GM18507 (cell line): ENCODE measurements at regions not wholly inside any gene's neighbourhood (a gene's known extent, or its start where the extent isn't known, plus 50 kb on each side); places are given as distances from the start of the nearest gene placed in this dataset.
"Not testable (repeated sequence)": the region's sequence is repeated elsewhere in the genome, so short reads cannot be mapped to it uniquely, and the experiment has no call there.

Experiments
- DNase-seq: peaks from one replicate; pipeline ENCODE4 v3.0.0; 2011; ENCODE audit warnings: low read depth; ENCODE audit not compliant: insufficient read length; ENCODE audit errors: extremely low spot score
- FAIRE-seq: peaks from 2 replicates; lab custom pipeline; 2011; peaks lifted over from hg19 to GRCh38; lab: Jason Lieb, UNC

DNA sequence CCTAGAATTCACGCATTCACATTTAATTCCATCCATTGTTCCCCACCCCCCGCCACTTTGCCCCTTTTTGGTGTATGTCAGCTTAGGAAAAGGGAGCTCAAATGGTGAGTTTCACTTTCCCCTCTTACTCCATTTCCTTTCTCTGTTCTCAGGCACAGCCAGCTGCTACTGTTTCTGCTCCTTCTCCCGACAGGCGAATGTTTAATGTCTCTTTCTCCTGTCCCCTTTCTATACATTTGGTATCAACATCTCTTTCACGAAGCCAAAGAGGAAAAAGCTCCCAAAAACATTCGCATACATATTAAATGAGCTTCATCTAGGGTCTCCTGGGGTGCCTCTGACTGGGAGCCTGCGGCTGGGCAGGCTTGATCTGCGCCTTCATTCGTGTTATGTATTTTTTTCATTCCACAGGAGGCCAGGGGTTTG lies 124.2 kb upstream of the SATB2 start:
- DNase-seq, result no peak

GRCh38 chr2:199581408-199581807 lies 123.7 kb upstream of the SATB2 start:
- no peak for FAIRE-seq
- no peak for DNase-seq

More for the DNA sequence above, 124.2 kb upstream of the SATB2 start:
- no peak for FAIRE-seq

DNA sequence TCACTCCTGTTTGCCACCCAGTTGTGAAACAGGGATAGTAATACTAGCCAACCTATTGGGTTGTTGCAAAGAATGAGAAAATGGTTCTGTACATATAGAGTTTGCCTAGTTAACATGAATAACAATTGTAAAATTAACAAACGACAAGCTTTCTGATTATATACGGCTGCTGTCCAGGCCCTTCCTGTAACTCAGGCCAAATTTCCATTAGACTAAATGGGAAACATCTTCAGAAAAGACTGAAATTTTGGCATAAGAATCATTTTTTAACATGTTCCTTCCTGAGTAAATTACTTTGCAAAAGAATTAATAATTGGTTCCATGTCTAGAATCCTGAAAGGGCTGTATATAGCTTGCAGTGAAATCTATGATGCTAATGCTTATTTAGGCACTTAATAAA lies 117.7 kb upstream of the SATB2 start:
- DNase-seq (no peak), FAIRE-seq (no peak)

GRCh38 chr2:199572571-199572970 lies 114.8 kb upstream of the SATB2 start:
- DNase-seq, result no peak
- FAIRE-seq, result no peak

DNA sequence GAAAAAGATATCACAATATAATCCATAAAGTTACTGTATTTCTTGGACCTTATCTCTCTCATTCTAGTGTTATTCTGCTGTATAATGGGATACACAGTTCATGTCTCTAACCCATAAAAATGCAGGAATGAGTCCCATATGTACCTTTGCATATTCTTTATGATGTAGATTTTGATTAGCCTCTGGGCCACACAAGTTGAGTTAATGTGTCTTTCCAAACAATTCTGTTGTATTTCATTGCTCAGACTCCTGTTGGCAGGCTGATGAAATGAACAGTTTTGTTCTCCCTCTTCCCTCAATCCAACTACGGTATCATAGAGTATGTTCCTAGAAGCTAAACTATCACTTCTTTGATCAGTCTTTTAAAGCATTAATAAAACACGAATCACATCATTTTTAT lies 113.2 kb upstream of the SATB2 start:
- no peak for FAIRE-seq
- no peak for DNase-seq

- FAIRE-seq (no peak), DNase-seq (no peak)
These were observed 111.6 kb upstream of the SATB2 start for GRCh38 chr2:199569336-199569735.

DNA sequence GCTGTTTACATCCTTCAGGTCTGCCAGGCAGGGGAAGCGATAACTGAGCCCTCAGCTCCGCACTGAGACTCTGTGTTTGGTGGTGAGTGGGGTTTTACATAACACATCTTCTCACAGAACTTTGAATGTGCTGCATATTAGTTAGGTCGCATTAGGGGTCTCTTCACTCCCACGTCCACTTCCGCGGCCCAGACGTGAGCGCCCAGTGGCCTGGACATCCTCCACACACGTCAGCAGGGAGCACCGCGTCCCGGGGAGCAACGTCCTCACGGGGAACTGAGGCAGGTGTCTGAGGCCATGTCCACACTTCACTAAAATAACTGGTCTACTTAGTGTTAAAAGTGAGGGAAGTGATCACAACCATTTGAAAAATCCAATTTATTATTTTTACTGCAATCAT lies 100.4 kb upstream of the SATB2 start:
- DNase-seq (no peak), FAIRE-seq (no peak)

- DNase-seq (no peak), FAIRE-seq (no peak)
These were observed 99.0 kb upstream of the SATB2 start for GRCh38 chr2:199556527-199557285.

DNA sequence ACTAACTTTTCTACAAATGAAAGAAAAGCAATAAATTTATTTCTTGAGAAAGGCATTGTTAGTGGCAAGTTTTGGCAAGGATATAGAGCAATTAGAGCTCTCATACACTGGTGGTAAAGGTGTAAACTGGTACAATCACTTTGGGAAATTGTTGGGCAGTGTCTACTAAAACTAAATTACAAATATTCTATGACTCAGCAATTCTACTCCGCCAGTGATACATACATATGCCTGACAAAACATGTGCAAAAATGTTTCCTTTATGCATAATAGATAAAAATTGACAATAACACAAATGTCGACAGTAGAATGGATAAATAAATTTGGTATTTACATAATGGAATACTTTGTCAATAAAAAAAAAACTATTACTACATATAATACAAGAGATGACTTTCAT lies 96.3 kb upstream of the SATB2 start:
- FAIRE-seq, result no peak
- no peak for DNase-seq

- DNase-seq, result no peak
- no peak for FAIRE-seq
These were observed 94.4 kb upstream of the SATB2 start for GRCh38 chr2:199552141-199552540.

- no peak for FAIRE-seq
These were observed 86.0 kb upstream of the SATB2 start for GRCh38 chr2:199543606-199544172.

GRCh38 chr2:199535445-199536177 lies 77.9 kb upstream of the SATB2 start:
- DNase-seq, result no peak
- FAIRE-seq, result no peak

More at GRCh38 chr2:199543606-199544172, 86.0 kb upstream of the SATB2 start:
- DNase-seq, result no peak

DNA sequence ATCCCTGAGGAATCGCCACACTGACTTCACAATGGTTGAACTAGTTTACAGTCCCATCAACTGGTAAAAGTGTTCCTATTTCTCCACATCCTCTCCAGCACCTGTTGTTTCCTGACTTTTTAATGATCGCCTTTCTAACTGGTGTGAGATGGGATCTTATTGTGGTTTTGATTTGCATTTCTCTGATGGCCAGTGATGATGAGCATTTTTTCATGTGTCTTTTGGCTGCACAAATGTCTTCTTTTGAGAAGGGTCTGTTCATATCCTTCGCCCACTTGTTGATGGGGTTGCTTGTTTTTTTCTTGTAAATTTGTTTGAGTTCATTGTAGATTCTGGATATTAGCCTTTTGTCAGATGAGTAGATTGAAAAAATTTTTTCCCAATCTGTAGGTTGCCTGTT lies 76.1 kb upstream of the SATB2 start:
- not testable (repeated sequence) for DNase-seq, FAIRE-seq

DNA sequence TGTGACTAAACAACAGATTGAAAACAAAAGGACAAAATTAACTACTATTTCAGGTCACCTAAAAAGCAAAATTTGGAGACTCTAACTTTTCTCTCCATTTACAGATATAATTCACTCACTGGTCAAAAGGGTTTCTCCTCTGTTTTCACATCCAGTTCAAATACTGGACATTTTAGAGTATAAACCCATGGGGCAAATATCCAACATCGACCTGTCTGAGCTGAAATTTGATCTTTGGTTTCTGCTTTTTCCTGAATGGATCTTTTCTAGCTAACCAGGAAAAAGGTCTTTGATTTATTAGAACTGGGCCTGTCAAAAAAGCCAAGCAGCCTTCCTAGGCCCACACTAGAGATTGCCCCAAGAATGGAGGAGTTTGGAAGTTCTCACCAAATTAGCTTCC lies 69.3 kb upstream of the SATB2 start:
- FAIRE-seq (no peak), DNase-seq (no peak)

DNA sequence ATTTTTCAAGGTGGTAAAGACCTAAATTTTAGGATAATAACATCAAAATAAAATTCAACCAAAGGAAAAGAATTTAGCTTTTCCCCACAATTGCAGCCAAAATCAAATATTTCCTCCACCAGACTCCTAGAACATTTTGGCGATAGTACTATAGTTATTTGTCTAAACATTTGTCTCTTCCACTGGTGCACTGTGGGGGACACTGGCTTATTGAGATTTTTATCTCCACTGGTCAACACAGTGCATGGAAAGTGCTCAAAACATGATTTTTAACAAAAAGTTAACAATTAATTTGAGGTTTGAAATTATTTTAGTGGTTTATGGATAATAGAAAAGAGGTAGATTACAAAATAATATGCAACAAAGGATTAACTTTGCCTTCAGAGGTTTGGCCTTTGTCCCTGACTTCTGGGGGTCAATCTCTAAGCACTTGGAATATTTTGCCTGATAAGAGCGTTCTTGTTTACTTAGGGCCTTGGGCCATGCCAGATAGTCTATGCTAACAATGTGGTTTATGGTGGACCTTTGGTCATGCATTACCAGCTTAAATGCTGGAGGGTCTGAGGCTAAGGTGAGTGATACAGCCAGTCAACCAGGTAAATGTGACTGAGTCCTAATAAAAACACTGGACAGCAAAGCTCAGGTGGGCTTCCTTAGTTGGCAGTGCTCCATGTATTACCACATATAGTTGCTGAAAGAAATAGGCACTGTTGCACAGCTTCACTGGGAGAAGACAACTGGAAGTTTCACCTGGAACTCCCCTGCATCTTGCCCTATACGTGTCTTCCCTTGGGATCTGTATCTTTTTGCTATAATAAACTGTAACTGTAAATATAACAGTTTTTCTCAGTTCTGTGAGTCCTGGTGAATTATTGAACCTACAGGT lies 67.2 kb upstream of the SATB2 start:
- FAIRE-seq (no peak), DNase-seq (no peak)

DNA sequence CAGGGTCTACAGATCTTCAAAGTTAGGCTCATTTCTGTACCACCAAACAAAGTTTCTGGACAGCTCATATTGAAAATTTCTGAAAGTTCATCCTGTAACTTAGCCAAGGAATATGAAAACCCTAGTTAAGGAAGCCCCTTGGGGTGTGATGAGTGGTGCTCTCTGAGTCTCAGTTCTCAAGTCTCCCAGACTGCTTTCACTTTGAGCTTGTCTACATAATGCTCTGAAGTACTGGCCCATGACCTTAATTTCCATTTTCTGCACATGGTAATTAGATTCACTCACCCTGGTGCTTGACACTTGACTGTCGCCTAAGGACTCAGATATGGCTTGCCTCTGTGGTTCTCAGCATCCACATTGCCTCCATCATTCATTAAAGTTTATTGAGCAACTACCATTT lies 51.7 kb upstream of the SATB2 start:
- no peak for DNase-seq
- peak; percentile 35 for FAIRE-seq
